Adrenal gland (tissue), 5 donors: ENCODE measurements at regions not wholly inside any gene's neighbourhood (a gene's known extent, or its start where the extent isn't known, plus 50 kb on each side); places are given as distances from the start of the nearest gene placed in this dataset.

Experiments used
- CTCF ChIP-seq, 6 experiments: fragments of 450-650 bp in 4 of 6; fragments of 200-600 bp in 2 of 6; sonication (generic) in 1 of 6; IDR thresholded peaks; 1 replicate in 5 of 6; 2 replicates in 1 of 6; pipeline versions ENCODE4 v1.5.1 to v1.8.0; 2016 to 2021; ENCODE audit warnings: antibody characterized with exemption in 6 of 6, mild to moderate bottlenecking in 2 of 6, moderate library complexity in 1 of 6
- POLR2A ChIP-seq, 2 donors: fragments of 450-650 bp; IDR thresholded peaks; one replicate each; pipeline ENCODE4 v1.6.1; 2017; ENCODE audit warnings: antibody characterized with exemption in 2 of 2, mild to moderate bottlenecking in 2 of 2, moderate library complexity in 1 of 2
- donor health status: DM: no; HTN: no; CAD: no.

GRCh38 chr11:87894961-87895360, 280.3 kb downstream of the RAB38 start:
- TF ChIP-seq CTCF (IDR thresholded peaks at IDR 0.05), result no peak
- TF ChIP-seq POLR2A (IDR thresholded peaks at IDR 0.05), result no peak
